ENCODE measurements at regions not wholly inside any gene's neighbourhood (a gene's known extent, or its start where the extent isn't known, plus 50 kb on each side); places are given as distances from the start of the nearest gene placed in this dataset.

DNA sequence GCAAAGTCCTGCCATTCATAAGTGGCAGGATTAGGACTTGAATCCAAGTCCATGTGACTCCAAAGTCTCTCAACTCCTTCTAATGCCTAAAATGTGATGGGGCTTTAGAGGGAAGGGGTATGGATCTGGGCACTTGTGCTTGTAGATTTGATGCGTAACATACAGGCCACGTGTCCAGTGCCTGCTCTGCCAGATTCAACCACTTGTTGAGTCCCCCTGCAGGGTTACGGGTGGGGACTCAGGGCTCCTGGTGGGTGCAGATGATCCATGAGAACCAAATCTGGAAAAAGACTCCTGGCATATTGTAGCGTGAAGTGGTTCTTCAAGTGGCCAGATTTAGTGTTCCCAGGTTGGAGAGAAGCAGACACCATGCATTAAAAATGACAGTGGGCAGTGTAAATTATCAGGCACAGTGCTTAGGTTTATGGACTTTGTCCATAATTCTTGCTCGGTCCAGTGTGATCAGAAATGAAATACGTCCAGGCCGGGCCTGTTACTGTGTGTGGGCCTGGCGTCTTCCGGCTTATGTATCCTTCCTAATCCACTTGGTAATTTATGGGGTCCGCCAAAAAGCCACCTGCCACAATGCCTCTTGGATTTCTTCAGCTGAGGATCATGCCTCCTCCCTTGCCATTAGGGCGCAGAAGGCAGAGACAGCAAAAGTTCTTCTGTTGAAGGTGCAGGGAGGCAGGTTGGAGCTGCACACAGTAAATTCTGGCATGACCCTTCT lies 51.2 kb upstream of the LRP8 start:
- no peak for TF ChIP-seq EZH2 (IDR thresholded peaks at IDR 0.05; ENCODE audit: low read depth)
- TF ChIP-seq, protein P1, sequence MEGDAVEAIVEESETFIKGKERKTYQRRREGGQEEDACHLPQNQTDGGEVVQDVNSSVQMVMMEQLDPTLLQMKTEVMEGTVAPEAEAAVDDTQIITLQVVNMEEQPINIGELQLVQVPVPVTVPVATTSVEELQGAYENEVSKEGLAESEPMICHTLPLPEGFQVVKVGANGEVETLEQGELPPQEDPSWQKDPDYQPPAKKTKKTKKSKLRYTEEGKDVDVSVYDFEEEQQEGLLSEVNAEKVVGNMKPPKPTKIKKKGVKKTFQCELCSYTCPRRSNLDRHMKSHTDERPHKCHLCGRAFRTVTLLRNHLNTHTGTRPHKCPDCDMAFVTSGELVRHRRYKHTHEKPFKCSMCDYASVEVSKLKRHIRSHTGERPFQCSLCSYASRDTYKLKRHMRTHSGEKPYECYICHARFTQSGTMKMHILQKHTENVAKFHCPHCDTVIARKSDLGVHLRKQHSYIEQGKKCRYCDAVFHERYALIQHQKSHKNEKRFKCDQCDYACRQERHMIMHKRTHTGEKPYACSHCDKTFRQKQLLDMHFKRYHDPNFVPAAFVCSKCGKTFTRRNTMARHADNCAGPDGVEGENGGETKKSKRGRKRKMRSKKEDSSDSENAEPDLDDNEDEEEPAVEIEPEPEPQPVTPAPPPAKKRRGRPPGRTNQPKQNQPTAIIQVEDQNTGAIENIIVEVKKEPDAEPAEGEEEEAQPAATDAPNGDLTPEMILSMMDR (conservative IDR thresholded peaks at IDR 0.05) = no peak
